VCaP (cell line): ENCODE measurements at regions not wholly inside any gene's neighbourhood (a gene's known extent, or its start where the extent isn't known, plus 50 kb on each side); places are given as distances from the start of the nearest gene placed in this dataset.

ENCODE experiments used
- H3K27ac ChIP-seq: fragments of 450-650 bp; 2 replicates; pipeline ENCODE4 v1.5.1; 2017
- CTCF ChIP-seq: fragments of 450-650 bp; conservative IDR thresholded peaks from 2 replicates; pipeline ENCODE4 v1.5.1; 2017; ENCODE audit warnings: mild to moderate bottlenecking, moderate library complexity

- TF ChIP-seq CTCF, result no peak
- H3K27ac ChIP-seq, result peak overlapping the region; percentile 64
Observed at GRCh38 chr10:59007307-59008025, 169.0 kb upstream of the PHYHIPL start.

- no peak for TF ChIP-seq CTCF
- H3K27ac ChIP-seq, result peak overlapping the region; percentile 64
Observed at GRCh38 chr10:59008452-59008851, 168.0 kb upstream of the PHYHIPL start.

GRCh38 chr10:59011972-59012632 lies 164.3 kb upstream of the PHYHIPL start:
- TF ChIP-seq CTCF, result no peak
- H3K27ac ChIP-seq, result no peak overlapping the region

GRCh38 chr10:59012839-59013238 lies 163.6 kb upstream of the PHYHIPL start:
- H3K27ac ChIP-seq, result no peak overlapping the region
- no peak for TF ChIP-seq CTCF

GRCh38 chr10:59016043-59016442 lies 160.4 kb upstream of the PHYHIPL start:
- H3K27ac ChIP-seq, result no peak overlapping the region
- TF ChIP-seq CTCF, result no peak

GRCh38 chr10:59018977-59019376 lies 157.5 kb upstream of the PHYHIPL start:
- H3K27ac ChIP-seq, result no peak overlapping the region
- TF ChIP-seq CTCF, result no peak

- H3K27ac ChIP-seq, result no peak overlapping the region
Observed at GRCh38 chr10:59019603-59020002, 156.8 kb upstream of the PHYHIPL start.

More at GRCh38 chr10:59019603-59020002, 156.8 kb upstream of the PHYHIPL start:
- TF ChIP-seq CTCF, result no peak
